Skeletal muscle satellite cell (primary cell): ENCODE measurements at regions not wholly inside any gene's neighbourhood (a gene's known extent, or its start where the extent isn't known, plus 50 kb on each side); places are given as distances from the start of the nearest gene placed in this dataset.

Experiments
- H3K27me3 ChIP-seq: 2 replicates; pipeline ENCODE4 v1.7.0; 2013; ENCODE audit warnings: low read length; ENCODE audit not compliant: control insufficient read depth, insufficient read depth
- H3K36me3 ChIP-seq: 2 replicates; pipeline ENCODE4 v1.7.0; 2013; ENCODE audit warnings: mild to moderate bottlenecking, control low read depth, low read length; ENCODE audit not compliant: insufficient read depth
- H3K4me1 ChIP-seq: 2 replicates; pipeline ENCODE4 v1.7.0; 2013; ENCODE audit warnings: low read length; ENCODE audit not compliant: control insufficient read depth, insufficient read depth
- H3K4me2 ChIP-seq: 2 replicates; pipeline ENCODE4 v1.7.0; 2013; ENCODE audit warnings: mild to moderate bottlenecking, low read length
- H3K4me3 ChIP-seq: 2 replicates; pipeline ENCODE4 v1.7.0; 2013; ENCODE audit warnings: low read length
- H3K9ac ChIP-seq: 2 replicates; pipeline ENCODE4 v1.7.0; 2013; ENCODE audit warnings: mild to moderate bottlenecking, low read depth, low read length, moderate library complexity
- H3K9me3 ChIP-seq: replicated peaks from 2 replicates; pipeline ENCODE4 v1.7.0; 2013; ENCODE audit warnings: mild to moderate bottlenecking, control low read depth, low read length

- H3K9ac ChIP-seq = no peak overlapping the region
- no peaks in the 10 kb centered on the region for H3K9me3 ChIP-seq
- peaks cover 15% of the 10 kb centered on the region for H3K27me3 ChIP-seq
- no peaks in the 10 kb centered on the region for H3K36me3 ChIP-seq
- no peak overlapping the region for H3K4me2 ChIP-seq
- H3K4me3 ChIP-seq = no peak overlapping the region
- no peaks in the 10 kb centered on the region for H3K4me1 ChIP-seq
Observed at GRCh38 chr14:56027916-56028712, 90.1 kb upstream of the PELI2 start.

- Histone ChIP-seq H3K27me3 (no peaks in the 10 kb centered on the region), H3K4me3 (no peak overlapping the region), H3K36me3 (no peaks in the 10 kb centered on the region), H3K4me2 (no peak overlapping the region), H3K9ac (no peak overlapping the region), H3K4me1 (no peaks in the 10 kb centered on the region), H3K9me3 (no peaks in the 10 kb centered on the region)
Observed at GRCh38 chr14:56036353-56036752, 81.9 kb upstream of the PELI2 start.

GRCh38 chr14:56040121-56040520 is 78.1 kb upstream of the PELI2 start:
- no peaks in the 10 kb centered on the region for H3K36me3 ChIP-seq
- no peak overlapping the region for H3K4me2 ChIP-seq
- no peaks in the 10 kb centered on the region for H3K4me1 ChIP-seq
- no peak overlapping the region for H3K9ac ChIP-seq
- H3K9me3 ChIP-seq = no peaks in the 10 kb centered on the region
- H3K27me3 ChIP-seq = peaks cover 13% of the 10 kb centered on the region
- no peak overlapping the region for H3K4me3 ChIP-seq

- no peak overlapping the region for H3K9ac ChIP-seq
- H3K36me3 ChIP-seq = no peaks in the 10 kb centered on the region
- no peaks in the 10 kb centered on the region for H3K4me1 ChIP-seq
- H3K4me2 ChIP-seq = no peak overlapping the region
- no peak overlapping the region for H3K4me3 ChIP-seq
- H3K9me3 ChIP-seq = no peaks in the 10 kb centered on the region
- peaks cover 25% of the 10 kb centered on the region for H3K27me3 ChIP-seq
Observed at GRCh38 chr14:56044196-56044595, 74.0 kb upstream of the PELI2 start.

- H3K9ac ChIP-seq = no peak overlapping the region
- no peaks in the 10 kb centered on the region for H3K4me1 ChIP-seq
- no peaks in the 10 kb centered on the region for H3K36me3 ChIP-seq
- no peak overlapping the region for H3K4me2 ChIP-seq
- peaks cover 29% of the 10 kb centered on the region for H3K27me3 ChIP-seq
- no peaks in the 10 kb centered on the region for H3K9me3 ChIP-seq
- no peak overlapping the region for H3K4me3 ChIP-seq
Observed at GRCh38 chr14:56046546-56046945, 71.7 kb upstream of the PELI2 start.

- H3K4me1 ChIP-seq = no peaks in the 10 kb centered on the region
- H3K9ac ChIP-seq = no peak overlapping the region
- no peak overlapping the region for H3K4me2 ChIP-seq
- peaks cover 29% of the 10 kb centered on the region for H3K27me3 ChIP-seq
- no peaks in the 10 kb centered on the region for H3K9me3 ChIP-seq
- no peaks in the 10 kb centered on the region for H3K36me3 ChIP-seq
- no peak overlapping the region for H3K4me3 ChIP-seq
Observed at GRCh38 chr14:56046996-56047395, 71.2 kb upstream of the PELI2 start.

GRCh38 chr14:56049536-56049935 is 68.7 kb upstream of the PELI2 start:
- Histone ChIP-seq H3K4me1 (no peaks in the 10 kb centered on the region), H3K9ac (no peak overlapping the region), H3K9me3 (no peaks in the 10 kb centered on the region), H3K4me2 (no peak overlapping the region), H3K27me3 (peaks cover 19% of the 10 kb centered on the region), H3K36me3 (no peaks in the 10 kb centered on the region), H3K4me3 (no peak overlapping the region)

- Histone ChIP-seq H3K4me2 (no peak overlapping the region), H3K27me3 (peaks cover 37% of the 10 kb centered on the region), H3K36me3 (no peaks in the 10 kb centered on the region), H3K9me3 (no peaks in the 10 kb centered on the region), H3K9ac (no peak overlapping the region), H3K4me3 (no peak overlapping the region), H3K4me1 (no peaks in the 10 kb centered on the region)
Observed at GRCh38 chr14:56055511-56055910, 62.7 kb upstream of the PELI2 start.

GRCh38 chr14:56056031-56056430 is 62.2 kb upstream of the PELI2 start:
- no peaks in the 10 kb centered on the region for H3K36me3 ChIP-seq
- H3K9me3 ChIP-seq = no peaks in the 10 kb centered on the region
- H3K4me3 ChIP-seq = no peak overlapping the region
- no peaks in the 10 kb centered on the region for H3K4me1 ChIP-seq
- H3K4me2 ChIP-seq = no peak overlapping the region
- H3K9ac ChIP-seq = no peak overlapping the region
- peaks cover 37% of the 10 kb centered on the region for H3K27me3 ChIP-seq

- Histone ChIP-seq H3K36me3 (no peaks in the 10 kb centered on the region), H3K9me3 (no peaks in the 10 kb centered on the region)
Observed at GRCh38 chr14:56057071-56057741, 61.0 kb upstream of the PELI2 start.

GRCh38 chr14:56057767-56058166 is 60.4 kb upstream of the PELI2 start:
- Histone ChIP-seq H3K9ac (no peak overlapping the region), H3K4me1 (no peaks in the 10 kb centered on the region), H3K4me3 (no peak overlapping the region), H3K27me3 (peaks cover 34% of the 10 kb centered on the region), H3K4me2 (no peak overlapping the region), H3K36me3 (no peaks in the 10 kb centered on the region), H3K9me3 (no peaks in the 10 kb centered on the region)

More at GRCh38 chr14:56057071-56057741, 61.0 kb upstream of the PELI2 start:
- Histone ChIP-seq H3K4me1 (no peaks in the 10 kb centered on the region), H3K27me3 (peaks cover 34% of the 10 kb centered on the region), H3K9ac (no peak overlapping the region), H3K4me2 (no peak overlapping the region), H3K4me3 (no peak overlapping the region)

- no peaks in the 10 kb centered on the region for H3K36me3 ChIP-seq
- no peaks in the 10 kb centered on the region for H3K4me1 ChIP-seq
- H3K9me3 ChIP-seq = no peaks in the 10 kb centered on the region
Observed at GRCh38 chr14:56059054-56059453, 59.2 kb upstream of the PELI2 start.

More at GRCh38 chr14:56059054-56059453, 59.2 kb upstream of the PELI2 start:
- Histone ChIP-seq H3K4me2 (no peak overlapping the region), H3K4me3 (no peak overlapping the region), H3K9ac (no peak overlapping the region), H3K27me3 (peaks cover 34% of the 10 kb centered on the region)
